ENCODE measurements at regions not wholly inside any gene's neighbourhood (a gene's known extent, or its start where the extent isn't known, plus 50 kb on each side); places are given as distances from the start of the nearest gene placed in this dataset.

DNA sequence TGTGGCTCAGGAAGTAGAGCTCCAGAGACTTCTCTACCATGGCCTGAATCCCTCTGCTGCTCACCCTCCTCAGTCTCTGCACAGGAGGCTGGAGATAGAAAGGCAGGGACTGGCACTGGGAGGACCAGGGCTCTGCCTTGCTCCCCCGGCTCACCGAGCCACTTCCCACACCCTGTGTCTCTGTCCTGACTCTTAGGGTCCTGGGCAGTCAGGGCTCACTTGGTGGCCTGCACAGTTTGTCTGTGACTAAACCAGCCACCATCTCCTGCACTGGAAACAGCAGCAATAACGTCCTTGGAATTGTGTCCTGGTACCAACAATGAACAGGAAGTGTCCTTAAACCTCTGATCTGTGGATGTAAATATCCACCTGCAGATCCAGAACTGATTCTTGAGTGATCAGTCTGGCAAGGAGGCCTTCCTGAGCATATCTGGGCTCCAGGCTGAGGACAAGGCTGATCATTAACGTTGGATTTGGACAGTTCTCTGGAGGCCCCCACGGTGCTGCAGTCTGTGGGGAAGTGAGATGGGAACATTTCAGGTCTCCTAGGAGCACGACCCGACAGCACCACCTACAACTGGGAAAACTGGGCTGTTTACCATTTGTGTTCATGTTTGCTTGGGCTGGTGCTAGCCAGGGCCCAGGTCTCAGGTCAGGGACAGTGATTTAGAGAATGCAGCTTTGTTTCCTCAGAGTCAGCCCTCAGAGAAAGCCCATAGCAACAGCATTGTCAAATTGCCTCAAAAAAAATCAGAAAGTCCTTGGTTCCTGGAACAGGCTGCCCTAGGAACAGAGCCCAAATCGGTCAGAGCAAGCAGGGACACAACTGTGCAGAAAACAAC lies 82.5 kb downstream of the ZNF280B start:
- intact Hi-C loops (cut with DNase I): no loop called here
- no peak for ATAC-seq
- no peak for DNase-seq

GRCh38 chr22:22427542-22428065 lies 80.9 kb downstream of the ZNF280B start:
- ATAC-seq (no peak), DNase-seq (no peak)
- intact Hi-C loops (cut with DNase I): no loop called here

DNA sequence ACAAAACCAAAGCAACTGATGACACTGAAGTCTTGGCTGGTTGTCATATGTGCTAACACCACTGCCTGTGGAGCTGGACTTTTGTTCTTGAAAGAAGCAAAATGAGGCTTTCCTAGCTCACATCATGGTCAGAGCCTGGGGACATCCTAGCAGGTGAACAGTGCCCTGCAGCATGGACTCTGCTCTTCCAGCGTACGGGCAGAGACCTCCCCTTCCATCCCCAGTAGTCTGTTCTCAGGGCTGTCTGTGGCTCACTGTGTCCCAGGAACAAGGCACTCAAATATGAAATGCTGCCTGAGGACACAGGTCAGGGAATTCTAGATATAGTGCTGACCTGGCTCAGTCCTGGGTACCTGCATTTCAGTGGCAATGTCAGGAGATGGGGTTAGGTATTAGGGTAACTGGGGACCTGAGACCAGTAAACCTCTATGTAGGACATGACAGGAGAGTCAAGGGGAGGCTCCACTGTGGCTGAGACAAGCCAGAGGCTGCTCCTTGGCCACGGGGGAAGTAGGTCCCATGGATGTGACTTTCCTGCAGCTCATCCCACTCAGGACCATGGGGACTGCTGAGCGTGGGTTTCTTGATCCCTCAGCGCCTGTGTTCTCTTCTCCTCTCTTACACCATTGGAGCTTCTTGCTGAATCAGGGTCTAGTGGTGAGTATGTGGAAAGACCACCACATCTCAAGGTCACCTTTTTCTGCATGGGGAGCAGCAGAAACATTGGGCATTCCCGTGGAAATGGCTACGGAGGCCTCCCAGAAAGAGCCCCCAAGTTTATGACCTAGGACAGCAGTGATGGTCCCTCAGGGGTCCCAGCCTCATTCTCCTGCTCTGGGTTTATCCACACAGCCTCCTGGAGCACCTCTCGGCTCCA lies 80.1 kb downstream of the ZNF280B start:
- DNase-seq (no peak), ATAC-seq (no peak)
- intact Hi-C loops (cut with DNase I): no loop called here

DNA sequence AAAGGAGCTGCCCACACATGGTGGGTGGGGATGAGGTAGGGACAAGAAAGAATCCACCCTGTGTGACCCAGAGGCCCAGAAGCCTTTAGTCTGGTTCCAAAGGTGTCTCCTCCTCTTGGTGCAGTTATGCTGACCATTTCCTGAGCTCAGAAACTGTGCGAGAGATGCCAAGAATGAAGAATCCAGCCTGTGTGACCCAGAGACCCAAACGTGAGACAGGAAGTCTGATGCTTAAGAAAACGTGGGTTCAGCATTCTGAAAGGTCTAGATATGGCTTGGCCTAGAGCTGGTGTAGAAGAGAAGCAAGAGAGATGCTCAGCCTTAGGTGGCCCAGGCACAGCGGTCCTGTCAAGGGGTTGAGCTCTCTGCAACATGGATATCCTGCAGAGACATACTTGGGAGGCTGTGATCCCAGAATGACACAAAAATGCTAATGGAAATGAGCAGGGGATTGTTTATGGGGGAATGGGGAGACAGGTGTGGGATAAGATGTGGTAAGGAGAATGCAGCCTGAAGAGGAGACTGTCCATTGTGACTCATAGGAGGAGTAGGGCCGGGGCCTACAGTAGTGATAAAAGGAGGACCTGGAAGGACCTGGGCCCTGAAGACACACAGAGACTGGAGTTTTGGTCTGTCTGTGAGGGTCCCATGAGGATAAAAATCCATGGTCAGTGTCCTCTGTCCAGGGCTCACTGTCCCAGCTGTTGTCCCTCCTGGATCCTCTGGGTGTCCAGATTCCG lies 79.0 kb downstream of the ZNF280B start:
- intact Hi-C loops (cut with DNase I): no loop called here
- no peak for ATAC-seq
- no peak for DNase-seq

DNA sequence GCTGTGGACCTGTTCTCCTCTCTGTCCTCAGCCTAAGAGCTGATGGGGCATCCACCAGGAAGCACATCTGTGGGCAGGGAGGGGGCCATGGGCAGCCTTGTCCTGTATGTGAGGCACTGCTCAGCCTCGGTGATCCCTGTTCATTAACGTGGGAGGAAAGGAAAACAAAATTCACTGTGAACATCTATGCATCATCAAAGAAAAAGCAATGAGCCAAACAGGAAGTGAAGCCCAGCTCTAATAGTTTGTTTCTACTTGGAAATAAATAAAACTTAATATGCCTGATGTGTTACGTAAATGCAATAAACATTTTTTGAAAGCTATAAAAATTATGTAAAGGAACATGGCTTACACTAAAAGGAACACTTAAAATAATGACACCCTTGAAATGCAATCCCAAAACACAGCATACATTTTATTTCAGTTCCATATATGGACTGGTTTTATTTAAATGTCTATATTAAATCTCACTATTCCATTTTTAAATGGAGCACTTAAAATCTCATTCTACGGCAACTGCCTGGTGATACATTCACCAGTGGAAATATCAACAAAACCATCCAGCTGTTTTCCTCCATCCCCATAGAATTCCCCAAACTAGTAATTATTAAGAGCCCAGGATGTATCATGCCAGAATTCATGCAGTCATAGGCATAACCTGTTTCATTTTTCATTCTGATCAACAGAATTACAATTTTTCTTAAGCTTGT lies 78.3 kb downstream of the ZNF280B start:
- DNase-seq (no peak), ATAC-seq (no peak)
- intact Hi-C loops (cut with DNase I): no loop called here

DNA sequence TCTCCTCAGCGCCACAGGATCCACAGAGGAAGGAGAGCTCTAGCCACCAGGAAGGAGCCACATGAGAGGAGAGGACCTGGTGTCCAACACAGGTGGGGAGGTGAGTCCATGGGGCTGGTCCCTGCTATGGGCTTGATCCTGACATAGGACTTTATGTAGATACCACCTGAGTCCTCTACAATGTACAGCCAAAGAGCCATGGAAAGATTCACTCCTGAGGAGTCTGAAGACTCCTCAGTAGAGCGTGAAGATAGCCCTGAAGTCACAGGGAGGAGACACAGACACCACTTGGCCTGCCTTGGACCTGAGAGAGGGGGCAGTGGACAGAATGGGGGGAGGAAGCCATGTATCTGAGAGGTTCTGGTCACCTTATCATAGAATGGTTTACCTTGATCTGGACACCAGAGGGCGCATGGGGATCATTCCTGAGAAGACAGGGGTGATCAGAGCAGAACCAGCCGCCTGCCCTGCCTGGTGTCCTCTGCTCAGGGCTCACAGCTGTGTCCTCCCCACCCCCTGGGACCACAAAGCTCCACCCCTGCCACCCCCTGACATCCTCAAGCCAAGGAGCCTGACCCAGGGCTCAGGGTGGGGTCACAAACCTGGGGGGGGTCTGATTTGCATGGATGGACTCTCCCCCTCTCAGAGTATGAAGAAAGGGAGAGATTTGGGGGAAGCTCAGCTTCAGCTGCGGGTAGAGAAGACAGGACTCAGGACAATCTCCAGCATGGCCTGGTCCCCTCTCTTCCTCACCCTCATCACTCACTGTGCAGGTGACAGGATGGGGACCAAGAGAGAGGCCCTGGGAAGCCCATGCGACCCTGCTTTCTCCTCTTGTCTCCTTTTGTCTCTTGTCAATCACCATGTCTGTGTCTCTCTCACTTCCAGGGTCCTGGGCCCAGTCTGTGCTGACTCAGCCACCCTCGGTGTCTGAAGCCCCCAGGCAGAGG lies 77.0 kb downstream of the ZNF280B start:
- ATAC-seq (peak; percentile 57 to 74), DNase-seq (peak; percentile 53)
- intact Hi-C loops (cut with DNase I): no loop called here

- no peak for ATAC-seq
- DNase-seq: no peak
- intact Hi-C loops (cut with DNase I): no loop called here
Measured at GRCh38 chr22:22432479-22432878, 76.1 kb downstream of the ZNF280B start.

DNA sequence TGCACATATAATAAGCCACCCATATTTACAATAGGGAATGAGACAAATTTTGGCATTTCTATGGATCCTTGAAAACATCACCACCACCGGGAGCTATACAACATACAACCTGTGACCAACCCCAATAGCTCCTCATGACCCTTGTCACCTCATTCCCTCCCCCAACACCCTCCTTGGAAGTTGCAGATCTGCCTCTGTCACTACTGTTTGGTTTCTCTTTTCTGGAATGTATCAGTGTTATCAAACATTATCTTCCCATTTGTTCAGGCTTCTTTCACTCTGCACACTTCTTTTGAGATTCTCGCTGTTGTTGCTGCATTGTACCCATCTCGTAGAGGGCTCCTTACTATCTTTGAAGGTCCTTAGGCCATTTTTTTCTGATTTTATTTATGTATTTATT lies 75.6 kb downstream of the ZNF280B start:
- ATAC-seq (no peak), DNase-seq (no peak)
- intact Hi-C loops (cut with DNase I): no loop called here

DNA sequence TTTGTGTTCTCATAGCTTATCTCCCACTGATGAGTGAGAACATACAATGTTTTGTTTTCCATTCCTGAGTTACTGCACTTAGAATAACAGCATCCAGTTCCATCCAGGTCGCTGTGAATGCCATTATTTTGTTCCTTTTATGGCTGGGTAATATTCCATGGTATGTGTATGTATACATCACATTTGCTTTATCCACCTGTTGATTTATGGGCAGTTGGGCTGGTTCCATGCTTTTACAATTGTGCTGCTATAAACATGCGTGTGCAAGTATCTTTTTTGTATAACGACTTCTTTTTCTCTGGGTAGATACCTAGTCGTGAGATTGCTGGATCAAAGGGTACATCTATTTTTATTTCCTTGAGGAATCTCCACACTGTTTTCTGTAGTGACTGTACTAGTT lies 74.8 kb downstream of the ZNF280B start:
- ATAC-seq (no peak), DNase-seq (no peak)
- intact Hi-C loops (cut with DNase I): no loop called here
